Neuron (in vitro differentiated cells): ENCODE measurements at regions not wholly inside any gene's neighbourhood (a gene's known extent, or its start where the extent isn't known, plus 50 kb on each side); places are given as distances from the start of the nearest gene placed in this dataset.

Source experiments
- H2AFZ ChIP-seq: one replicate; pipeline ENCODE4 v1.6.1; 2013; ENCODE audit warnings: low read depth, mild to moderate bottlenecking, inconsistent platforms, low read length, moderate library complexity
- H3K27me3 ChIP-seq: one replicate; pipeline ENCODE4 v1.6.1; 2013; ENCODE audit warnings: low read length; ENCODE audit not compliant: insufficient read depth
- H3K36me3 ChIP-seq: one replicate; pipeline ENCODE4 v1.6.1; 2013; ENCODE audit warnings: low read length; ENCODE audit not compliant: insufficient read depth
- H3K4me1 ChIP-seq: one replicate; pipeline ENCODE4 v1.6.1; 2013; ENCODE audit warnings: low read length; ENCODE audit not compliant: insufficient read depth
- H3K4me3 ChIP-seq: 2 replicates; pipeline ENCODE4 v1.5.1; 2013; ENCODE audit warnings: mild to moderate bottlenecking, low read length, moderate library complexity
- H3K9me3 ChIP-seq: one replicate; pipeline ENCODE4 v1.6.1; 2013; ENCODE audit warnings: low read length

DNA sequence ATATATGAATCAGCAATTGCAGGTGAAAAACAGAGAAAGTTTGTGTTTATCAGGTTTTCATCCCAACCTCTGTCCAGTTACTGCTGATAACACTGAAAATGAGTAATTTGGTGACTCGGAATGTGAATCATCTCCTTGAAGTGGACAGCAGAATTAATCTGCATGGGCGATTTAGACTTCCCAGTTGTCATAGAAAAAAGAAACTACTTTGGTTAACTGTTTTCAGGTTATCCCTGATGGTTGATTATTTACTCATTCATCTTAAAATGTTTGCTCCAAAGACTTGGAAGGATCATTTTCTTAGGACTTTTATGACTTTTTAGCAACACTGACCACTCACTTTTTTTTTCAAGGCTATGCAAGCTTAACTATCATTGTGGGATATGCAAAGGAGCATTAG lies 504.1 kb upstream of the ANKRD30A start:
- no peak overlapping the region for H2AFZ ChIP-seq
- no peaks in the 10 kb centered on the region for H3K4me1 ChIP-seq

DNA sequence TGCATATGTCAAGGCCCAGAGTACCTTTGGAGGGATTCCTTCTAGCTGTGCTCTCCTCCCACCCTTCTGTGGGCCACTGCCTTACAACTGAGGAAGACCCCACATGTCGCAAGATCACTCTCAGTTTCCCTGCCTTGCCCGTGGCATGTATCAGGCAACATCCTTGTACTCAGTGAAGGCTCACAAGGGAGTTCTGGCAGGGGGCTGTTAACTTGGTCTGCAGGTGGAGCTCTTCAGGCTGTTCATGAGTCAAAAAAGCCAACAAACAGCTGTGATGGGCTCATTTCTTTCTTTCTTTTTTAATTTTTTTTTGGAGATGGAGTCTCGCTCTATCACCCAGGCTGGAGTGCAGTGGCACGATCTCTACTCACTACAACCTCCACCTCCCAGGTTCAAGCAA lies 513.0 kb upstream of the ANKRD30A start:
- Histone ChIP-seq H2AFZ (no peak overlapping the region), H3K4me3 (no peak overlapping the region), H3K36me3 (no peaks in the 10 kb centered on the region), H3K27me3 (no peaks in the 10 kb centered on the region), H3K9me3 (no peaks in the 10 kb centered on the region), H3K4me1 (no peaks in the 10 kb centered on the region)

More for the DNA sequence above, 504.1 kb upstream of the ANKRD30A start:
- H3K9me3 ChIP-seq: no peaks in the 10 kb centered on the region
- no peak overlapping the region for H3K4me3 ChIP-seq
- no peaks in the 10 kb centered on the region for H3K27me3 ChIP-seq
- no peaks in the 10 kb centered on the region for H3K36me3 ChIP-seq

DNA sequence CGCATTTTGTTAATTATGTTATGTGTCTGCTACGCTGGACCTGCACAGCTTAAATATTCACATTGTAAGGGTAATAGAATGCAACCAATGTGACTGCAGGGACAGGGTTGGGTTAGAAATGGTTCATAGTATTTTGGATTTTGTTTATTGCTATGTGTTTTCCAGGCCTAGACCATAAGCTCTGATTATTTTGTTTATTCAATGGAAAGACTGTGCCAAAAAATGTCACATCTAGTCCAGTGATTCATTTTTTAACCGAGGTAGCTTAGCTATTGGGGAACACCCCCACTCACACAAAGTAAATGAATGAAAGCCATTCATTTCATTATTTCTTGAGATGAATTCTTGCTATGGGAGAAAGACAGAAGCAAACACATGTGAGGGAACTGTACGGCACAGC lies 516.5 kb upstream of the ANKRD30A start:
- Histone ChIP-seq H3K27me3 (no peaks in the 10 kb centered on the region), H3K4me1 (no peaks in the 10 kb centered on the region), H3K4me3 (no peak overlapping the region), H3K36me3 (no peaks in the 10 kb centered on the region), H2AFZ (no peak overlapping the region), H3K9me3 (no peaks in the 10 kb centered on the region)

DNA sequence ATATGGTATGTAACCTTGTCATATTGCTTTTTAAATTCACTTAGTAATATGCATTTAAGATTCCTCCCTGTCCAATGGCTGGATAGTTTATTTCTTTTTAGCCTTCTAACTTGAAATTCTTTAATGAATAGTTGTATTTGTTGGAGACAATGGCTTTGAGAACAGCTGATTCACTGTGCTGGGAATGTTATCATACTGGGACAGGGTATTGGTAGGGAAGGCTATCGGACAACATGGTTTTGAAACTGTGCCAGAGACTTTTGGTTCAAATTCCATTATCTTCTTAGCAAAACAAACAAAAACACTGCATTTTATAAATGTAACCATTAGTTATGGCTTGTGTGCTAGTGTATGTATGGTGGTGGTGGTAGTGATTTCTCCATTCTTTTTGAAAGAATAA lies 517.1 kb upstream of the ANKRD30A start:
- Histone ChIP-seq H3K4me3 (no peak overlapping the region), H3K9me3 (no peaks in the 10 kb centered on the region), H3K4me1 (no peaks in the 10 kb centered on the region)

DNA sequence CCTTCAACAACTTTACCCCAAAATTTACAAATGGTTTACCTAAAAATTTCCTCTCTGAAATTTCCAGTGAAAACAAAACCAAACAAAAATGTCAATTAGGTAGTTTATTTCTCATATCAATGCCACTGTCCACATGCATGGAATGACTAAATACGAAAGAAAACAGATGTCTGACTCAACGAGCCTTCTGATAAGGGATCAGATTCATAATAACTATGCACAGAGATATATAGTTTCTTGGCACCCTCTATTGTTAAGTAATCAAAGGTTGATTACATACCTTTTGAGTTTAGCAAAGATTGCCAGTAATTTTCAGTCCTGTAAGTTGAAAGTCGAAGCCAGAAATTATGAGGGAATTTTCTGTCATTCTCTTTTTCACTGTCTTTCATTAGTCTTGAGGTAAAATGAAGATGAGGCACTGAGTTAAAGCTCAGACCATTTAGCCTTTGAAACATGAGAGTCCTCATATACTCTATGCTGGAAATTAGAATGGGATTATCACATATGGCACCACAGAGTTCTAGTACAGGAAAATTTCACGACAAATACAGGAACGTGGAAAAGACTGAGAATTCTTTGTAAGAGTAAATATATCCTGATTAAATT lies 519.1 kb upstream of the ANKRD30A start:
- no peaks in the 10 kb centered on the region for H3K9me3 ChIP-seq
- H3K36me3 ChIP-seq: no peaks in the 10 kb centered on the region
- no peak overlapping the region for H3K4me3 ChIP-seq
- no peak overlapping the region for H2AFZ ChIP-seq
- H3K4me1 ChIP-seq: no peaks in the 10 kb centered on the region
- H3K27me3 ChIP-seq: no peaks in the 10 kb centered on the region

More for the DNA sequence above, 517.1 kb upstream of the ANKRD30A start:
- no peak overlapping the region for H2AFZ ChIP-seq
- H3K27me3 ChIP-seq: no peaks in the 10 kb centered on the region
- no peaks in the 10 kb centered on the region for H3K36me3 ChIP-seq

DNA sequence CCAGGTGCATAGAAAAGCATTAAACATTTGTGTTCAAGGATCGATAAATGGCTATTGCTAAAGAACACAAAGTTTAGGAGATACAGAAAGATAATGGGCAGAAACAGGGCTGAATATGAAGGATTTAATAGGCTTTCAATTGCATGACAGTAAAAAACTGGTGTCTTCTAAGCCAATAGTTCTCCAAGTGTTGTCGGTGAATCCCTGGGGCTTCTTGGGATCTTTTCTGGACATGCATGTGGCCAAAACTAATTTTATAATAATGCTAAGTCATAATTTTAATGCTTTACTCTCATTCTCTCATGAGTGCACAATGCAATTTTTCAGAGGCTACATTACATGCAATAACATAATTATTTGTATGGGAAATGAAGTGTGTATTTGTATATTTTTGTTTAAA lies 521.1 kb upstream of the ANKRD30A start:
- Histone ChIP-seq H3K4me3 (no peak overlapping the region), H2AFZ (no peak overlapping the region), H3K4me1 (no peaks in the 10 kb centered on the region), H3K9me3 (no peaks in the 10 kb centered on the region), H3K36me3 (no peaks in the 10 kb centered on the region), H3K27me3 (no peaks in the 10 kb centered on the region)

DNA sequence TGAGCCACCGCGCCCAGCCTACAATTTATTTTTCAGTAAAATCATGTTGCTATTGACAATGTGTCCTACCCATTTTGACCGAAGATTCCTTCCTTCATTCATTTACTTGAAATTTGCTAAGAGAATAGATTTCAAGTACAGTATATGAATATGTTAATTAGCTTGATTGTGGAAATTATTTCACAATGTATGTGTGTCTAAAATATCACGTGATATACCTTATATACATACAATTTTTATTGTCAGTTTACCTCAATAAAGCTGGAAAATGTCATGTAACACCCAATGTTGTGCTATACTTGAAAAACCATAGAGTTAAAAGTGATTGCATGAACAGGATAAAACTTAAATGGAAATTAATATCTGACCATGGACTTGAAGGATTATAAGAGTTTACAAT lies 521.7 kb upstream of the ANKRD30A start:
- H3K27me3 ChIP-seq: no peaks in the 10 kb centered on the region
- no peaks in the 10 kb centered on the region for H3K9me3 ChIP-seq
- H3K4me3 ChIP-seq: no peak overlapping the region
- H3K36me3 ChIP-seq: no peaks in the 10 kb centered on the region
- H3K4me1 ChIP-seq: no peaks in the 10 kb centered on the region
- H2AFZ ChIP-seq: no peak overlapping the region

DNA sequence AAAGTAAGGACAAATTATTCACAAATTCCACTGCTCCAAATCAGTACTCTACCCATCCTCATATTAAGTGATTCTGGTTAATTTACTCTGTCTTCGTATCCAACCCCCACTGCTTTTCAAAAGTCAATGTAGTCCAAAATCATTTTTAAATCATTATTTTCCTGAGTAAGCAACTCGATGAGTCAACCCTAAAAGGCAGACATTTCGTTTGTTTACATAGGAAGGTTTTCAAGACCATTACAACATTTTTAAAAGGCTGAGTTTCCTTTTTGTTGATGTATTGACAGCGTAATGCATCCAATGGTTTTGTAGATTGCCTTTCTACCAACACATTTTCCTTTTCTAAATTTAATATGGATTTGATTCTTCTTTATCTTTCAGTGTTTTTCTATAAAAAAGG lies 523.0 kb upstream of the ANKRD30A start:
- no peaks in the 10 kb centered on the region for H3K27me3 ChIP-seq
- no peaks in the 10 kb centered on the region for H3K36me3 ChIP-seq
- no peaks in the 10 kb centered on the region for H3K4me1 ChIP-seq
- no peaks in the 10 kb centered on the region for H3K9me3 ChIP-seq
- no peak overlapping the region for H2AFZ ChIP-seq
- no peak overlapping the region for H3K4me3 ChIP-seq

DNA sequence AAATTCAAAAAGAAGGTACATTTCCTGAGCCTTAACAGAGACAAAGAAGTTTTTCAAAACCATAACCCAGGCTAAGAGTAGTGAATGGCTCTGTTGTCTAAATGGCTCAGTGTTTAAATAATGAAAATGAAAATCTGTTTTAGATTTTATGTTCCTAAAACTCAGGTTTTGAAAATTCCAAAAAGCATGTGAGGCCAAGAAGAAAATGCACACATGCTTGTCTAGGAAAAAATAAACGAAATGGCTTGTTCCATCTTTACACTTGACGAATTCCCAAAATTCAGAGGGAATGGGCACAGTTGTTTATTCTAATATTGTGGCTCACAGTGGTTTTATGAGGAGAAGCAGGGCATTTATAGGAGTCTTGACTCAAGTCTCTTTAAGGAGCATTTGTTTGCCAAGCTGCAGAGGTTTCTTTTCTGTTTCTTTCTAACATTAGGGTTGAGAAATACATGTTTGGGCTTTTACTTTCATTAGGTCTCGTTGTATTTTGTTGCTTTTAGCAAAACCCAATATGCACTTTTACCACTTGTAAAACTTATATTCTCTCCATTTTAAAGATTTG lies 527.6 kb upstream of the ANKRD30A start:
- H3K9me3 ChIP-seq: no peaks in the 10 kb centered on the region
- no peaks in the 10 kb centered on the region for H3K4me1 ChIP-seq
- no peaks in the 10 kb centered on the region for H3K27me3 ChIP-seq
- no peak overlapping the region for H2AFZ ChIP-seq
- no peaks in the 10 kb centered on the region for H3K36me3 ChIP-seq
- H3K4me3 ChIP-seq: no peak overlapping the region

DNA sequence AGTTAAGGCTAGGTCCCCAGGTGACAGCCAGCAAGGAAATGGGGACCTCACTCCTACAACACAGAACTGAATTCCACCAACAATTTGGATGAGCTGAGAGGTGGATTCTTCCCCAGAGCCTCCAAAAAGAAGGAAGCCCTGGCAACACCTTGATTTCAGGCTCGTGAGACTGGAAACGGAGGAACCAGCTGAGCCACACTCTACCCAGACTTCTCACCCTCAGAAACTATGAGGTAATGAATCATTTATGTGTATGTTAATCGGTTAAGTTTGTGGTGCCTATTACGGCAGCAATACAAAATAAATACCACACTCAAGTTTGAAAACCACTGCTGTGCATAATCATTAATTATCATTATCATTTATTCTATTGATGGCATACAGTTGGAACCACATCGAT lies 532.4 kb upstream of the ANKRD30A start:
- Histone ChIP-seq H3K4me1 (no peaks in the 10 kb centered on the region), H3K27me3 (no peaks in the 10 kb centered on the region), H3K36me3 (no peaks in the 10 kb centered on the region), H3K9me3 (no peaks in the 10 kb centered on the region), H3K4me3 (no peak overlapping the region), H2AFZ (no peak overlapping the region)

DNA sequence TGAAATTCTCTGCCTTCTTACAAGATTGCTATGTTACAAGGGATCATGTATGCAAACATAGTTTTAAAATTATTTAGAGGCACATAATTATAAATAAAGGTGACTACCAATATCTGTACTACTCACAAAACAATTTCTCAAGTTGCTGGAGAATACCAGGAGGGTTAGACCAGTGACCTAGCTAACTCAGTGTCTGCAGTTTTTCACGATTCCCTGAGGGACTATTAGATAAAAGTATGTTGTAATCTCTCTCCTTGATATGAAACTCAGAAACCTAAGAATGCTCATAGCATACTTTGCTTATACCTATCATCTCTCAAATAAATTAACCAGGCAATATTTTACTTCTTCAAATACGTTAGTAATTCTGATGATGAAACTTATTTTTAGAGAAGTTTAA lies 534.0 kb upstream of the ANKRD30A start:
- Histone ChIP-seq H3K9me3 (no peaks in the 10 kb centered on the region), H2AFZ (no peak overlapping the region), H3K4me1 (no peaks in the 10 kb centered on the region), H3K27me3 (no peaks in the 10 kb centered on the region), H3K4me3 (no peak overlapping the region), H3K36me3 (no peaks in the 10 kb centered on the region)

DNA sequence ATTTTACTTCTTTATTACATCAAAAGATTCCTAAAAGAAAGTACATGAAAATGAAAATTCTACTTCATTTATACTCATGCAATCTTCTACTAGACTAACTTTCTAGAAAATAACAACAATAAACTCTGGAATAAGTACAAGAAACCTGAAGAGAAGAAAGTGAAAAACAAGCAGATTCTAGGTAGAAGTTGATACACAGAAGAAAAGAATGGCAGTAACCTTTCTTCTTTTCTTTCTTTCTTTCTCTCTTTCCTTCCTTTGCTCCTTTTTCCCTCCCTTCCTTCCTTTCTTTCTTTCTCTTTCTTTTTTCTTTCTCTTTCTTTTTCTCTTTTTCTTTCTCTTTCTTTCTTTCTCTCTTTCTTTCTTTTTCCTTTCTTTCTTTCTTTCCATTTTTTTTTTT lies 541.7 kb upstream of the ANKRD30A start:
- Histone ChIP-seq H3K4me3 (no peak overlapping the region), H2AFZ (no peak overlapping the region), H3K36me3 (no peaks in the 10 kb centered on the region), H3K9me3 (no peaks in the 10 kb centered on the region), H3K4me1 (no peaks in the 10 kb centered on the region), H3K27me3 (no peaks in the 10 kb centered on the region)

DNA sequence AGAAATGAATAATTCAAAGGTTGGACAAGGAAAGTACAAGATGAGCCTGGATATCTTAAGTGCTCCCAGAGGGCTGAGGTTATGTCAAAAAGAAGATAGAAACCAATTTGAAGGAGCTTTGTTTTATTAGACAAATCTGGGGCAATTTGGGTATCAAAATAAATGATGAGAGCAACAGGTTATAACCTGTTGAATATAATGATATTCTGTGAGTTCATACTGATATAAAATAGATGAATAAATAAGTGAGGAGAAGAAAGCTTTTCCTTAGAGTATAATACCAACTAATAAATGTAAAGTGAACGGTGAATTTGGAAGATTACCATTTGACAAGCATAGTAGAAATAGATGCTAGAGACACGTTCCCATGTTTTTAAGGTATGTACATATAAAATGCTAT lies 544.2 kb upstream of the ANKRD30A start:
- H3K4me1 ChIP-seq: no peaks in the 10 kb centered on the region
- no peaks in the 10 kb centered on the region for H3K36me3 ChIP-seq
- no peak overlapping the region for H3K4me3 ChIP-seq
- H2AFZ ChIP-seq: no peak overlapping the region
- no peaks in the 10 kb centered on the region for H3K9me3 ChIP-seq
- H3K27me3 ChIP-seq: no peaks in the 10 kb centered on the region

DNA sequence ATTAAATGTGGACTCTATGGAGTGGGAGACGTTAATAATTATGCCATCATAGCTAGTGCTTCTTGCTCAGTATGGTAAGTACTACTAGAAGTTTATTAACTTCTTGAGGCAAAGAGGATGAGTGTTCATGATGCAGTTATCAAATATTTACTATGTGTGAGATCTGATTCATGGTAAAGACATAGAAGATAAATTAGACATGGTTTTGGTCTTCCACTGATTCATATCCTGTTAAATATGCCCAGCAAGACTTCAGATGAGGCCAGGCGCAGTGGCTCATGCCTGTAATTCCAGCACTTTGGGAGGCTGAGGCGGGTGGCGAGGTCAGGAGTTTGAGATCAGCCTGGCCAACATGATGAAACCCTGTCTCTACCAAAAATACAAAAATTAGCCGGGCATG lies 547.1 kb upstream of the ANKRD30A start:
- Histone ChIP-seq H3K36me3 (no peaks in the 10 kb centered on the region), H3K4me1 (no peaks in the 10 kb centered on the region), H3K9me3 (no peaks in the 10 kb centered on the region), H2AFZ (no peak overlapping the region), H3K4me3 (no peak overlapping the region), H3K27me3 (no peaks in the 10 kb centered on the region)
